NCI-H2196 treated with DMSO at 0.1 percent for 48 hours (cell line): ENCODE measurements at regions not wholly inside any gene's neighbourhood (a gene's known extent, or its start where the extent isn't known, plus 50 kb on each side); places are given as distances from the start of the nearest gene placed in this dataset.

Source experiments
- DNase-seq: peaks from one replicate; lab custom pipeline; 2025; ENCODE audit not compliant: unreplicated experiment; lab: John Stamatoyannopoulos, UW

DNA sequence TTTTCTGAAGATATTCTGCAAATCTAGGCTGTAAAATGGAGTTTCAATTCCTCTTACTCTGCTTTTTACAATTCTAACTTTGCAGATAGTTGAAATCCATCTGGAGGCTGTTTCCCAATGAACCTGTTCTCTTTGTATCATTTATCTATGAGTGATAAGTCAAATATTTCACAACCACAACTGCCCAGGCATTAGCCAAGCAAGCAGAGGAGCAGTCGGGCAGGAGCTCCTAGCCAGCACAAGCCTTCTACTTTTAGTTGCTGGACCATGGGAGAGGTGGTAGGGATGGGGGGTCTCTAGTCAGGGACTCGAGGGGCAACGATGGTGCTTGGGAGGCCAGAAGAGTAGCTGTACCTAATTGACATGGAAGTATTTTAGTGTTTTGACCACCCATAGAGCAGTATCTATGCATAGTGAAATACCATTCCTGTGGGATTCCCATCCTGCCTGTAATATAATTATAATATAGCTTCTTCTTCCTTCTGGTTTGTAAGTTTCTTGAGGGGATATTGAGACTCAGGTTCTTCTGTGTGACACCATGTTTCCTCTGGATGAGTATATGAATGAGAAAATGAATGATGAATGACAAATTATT, 353.5 kb upstream of the IL12A start:
- DNase-seq: no peak

DNA sequence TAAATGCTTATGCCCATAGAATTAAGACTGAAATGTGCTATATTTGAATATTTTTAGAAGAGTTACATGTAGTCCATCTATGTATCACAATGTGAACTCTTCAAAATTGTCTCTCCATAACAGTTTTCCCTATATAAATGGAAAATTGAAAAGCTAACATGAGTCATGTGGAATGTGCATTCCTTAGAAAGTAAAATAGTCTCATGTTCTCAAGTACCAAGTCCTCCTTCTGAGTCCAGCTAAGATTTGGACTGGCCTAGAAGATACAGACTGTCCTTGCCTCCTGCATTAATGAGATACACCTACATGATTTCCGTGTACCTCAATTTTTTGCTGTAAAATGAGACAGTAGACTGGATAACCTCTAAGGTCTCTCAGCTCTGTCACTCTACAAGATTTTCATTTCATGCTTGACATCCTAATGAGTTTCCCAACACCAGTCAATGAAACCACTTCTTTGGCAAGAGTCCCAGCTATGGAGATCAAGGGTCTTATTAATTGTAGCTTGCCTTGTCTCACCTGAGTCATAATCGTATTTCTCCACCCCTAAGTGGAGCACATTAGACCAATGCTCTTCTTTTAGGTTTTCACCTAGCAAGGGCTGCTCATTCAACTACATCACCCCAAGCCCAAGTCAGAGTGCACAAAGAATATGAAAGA, 350.6 kb upstream of the IL12A start:
- DNase-seq: no peak

DNA sequence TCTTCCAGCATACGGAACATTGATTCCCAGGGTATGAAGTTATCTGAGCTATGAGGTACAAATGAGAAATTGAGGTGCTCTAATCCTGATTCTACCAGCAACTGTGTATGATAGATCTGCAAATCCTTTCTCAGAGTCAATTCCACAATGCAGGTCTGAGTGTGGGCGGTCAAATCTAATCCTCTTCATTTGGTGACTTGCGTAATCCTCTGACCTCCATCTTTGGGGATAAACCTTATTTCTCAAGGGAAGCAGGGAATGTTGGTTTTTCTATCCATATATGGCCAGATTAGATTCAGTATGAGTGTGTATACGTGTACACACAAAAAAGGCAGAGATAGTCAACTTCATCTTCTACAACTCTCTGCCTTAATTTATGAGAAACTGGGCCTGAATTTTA, 348.4 kb upstream of the IL12A start:
- DNase-seq: no peak

DNA sequence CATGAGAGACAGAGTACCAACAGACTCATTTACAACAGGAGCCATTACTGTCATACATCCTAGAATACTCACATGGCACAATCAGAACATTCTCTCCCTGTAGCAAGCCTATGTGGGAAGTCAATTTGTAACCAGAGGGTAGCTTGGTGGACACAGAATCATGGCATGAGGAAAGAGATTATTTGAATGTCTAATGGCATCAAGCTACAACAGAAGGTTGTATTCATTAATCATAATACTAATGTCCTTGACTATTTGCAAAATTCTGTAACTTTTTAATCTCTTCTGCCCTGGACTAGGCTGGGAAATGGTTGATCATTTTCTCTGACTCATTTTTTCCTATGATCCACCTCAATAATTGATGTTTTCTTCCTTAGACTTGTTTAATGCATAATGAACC, 345.2 kb upstream of the IL12A start:
- no peak for DNase-seq

DNA sequence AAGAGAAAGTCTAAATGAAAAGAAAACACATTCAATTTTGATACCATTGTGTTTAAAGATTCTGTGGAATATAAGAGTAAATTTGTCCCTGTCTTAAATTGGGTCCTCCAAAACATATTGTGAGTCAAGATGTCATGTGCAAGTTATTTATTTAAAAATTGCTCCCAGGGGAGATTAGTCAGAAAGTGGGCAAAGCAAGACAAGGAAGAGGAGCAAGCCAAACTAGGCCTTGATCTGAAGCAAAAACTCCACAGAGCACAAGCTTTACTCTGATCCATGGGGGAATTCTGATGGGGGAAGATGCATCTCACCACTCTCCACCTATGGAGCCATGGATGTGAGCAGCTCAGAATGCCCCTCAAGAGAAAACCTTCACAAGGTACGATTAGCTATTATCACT, 342.8 kb upstream of the IL12A start:
- no peak for DNase-seq

DNA sequence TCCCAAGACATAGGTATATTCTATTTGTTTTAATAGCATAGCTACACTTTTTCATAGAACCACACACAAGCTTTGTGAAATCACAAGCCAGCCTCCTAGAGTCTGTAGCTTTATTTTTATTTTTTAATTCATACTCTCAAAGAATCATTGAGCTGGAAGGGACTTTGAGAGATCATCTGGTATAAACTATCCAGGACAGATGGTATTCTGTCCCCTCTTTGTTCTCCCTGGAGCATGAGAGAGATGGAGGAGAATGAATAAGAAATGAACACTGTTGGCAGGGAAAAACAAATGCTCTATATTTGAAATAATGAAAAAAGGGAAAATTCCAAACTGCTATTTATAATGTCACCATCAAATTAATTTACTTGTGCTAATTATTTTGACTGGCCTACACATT, 338.7 kb upstream of the IL12A start:
- DNase-seq: no peak

DNA sequence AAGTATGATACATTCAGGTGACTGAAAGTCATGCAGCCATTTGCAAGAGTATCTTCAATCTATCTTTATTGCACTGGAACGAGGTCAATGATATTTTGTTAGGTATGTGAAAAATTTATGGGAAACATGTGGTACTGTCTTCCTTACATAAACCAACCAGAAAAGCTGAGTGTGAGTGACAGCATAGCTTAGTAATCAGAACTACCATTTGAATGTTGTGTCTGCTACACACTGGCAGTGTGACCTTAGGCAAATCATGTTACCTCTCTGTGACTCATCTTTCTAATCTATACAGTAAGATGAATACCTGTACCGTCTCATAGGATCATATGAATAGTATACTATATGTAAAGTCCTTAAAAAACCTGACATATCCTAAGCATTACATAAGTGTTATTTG, 337.9 kb upstream of the IL12A start:
- no peak for DNase-seq

DNA sequence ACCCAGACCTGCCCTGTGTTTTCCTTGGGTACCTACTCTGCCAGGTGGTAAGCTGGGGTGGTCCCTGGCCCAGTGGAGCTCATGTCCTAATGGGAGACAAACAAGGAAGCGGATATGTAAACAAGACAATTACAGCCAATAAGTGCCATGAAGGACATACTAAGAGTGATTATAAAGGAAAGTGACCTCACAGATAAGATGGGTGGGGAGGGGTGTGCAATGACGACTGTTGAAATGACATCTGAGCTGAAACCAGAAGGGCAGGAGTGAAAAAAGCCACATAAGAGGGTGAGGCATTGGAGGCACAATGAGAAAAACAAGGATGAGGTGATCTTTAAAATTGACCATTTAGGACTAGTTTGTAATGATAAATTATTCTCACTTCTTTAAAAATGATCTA, 336.2 kb upstream of the IL12A start:
- no peak for DNase-seq

DNA sequence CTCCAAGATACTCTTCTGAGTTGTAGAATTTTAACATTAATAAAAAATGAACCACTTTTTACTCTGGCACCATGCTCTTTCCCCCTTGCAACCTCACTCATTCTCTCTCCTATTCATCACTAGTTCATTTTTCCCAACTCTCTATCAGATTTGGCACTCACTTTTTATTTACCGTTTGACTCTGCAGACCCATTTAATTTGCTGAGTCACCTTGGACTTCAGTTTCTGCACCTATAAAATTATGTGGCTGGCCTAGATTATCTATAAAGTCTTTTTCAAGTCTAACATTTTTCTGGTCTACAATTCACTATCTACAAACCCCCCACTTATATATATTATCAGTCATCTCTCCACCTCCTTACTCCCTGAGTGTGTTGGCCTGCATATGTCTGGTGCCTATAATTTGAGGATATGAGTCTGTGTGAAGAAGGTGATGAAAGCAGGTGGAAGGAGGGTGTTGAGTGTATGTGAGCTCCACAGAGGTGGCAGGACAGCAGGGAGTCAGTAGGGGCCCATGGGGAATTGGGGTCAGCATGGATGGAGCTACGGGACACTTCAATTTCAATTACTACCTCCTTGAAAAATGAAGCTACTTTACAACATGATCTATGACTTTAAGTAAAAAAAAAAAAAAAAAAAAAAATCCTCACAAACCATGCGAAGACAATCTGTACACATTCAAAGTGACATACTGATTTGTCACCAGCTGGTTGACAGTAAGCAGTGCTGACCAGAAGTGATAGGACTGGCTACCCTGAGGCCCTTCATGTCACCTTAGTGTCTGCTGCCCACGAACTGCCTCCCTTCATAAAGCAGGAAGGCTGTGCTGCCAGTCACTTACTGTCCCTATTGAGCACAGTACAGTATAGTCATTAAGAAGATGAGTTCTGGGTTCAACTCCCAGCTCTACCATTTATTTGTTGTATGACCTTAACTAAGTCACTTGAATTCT, 334.2 kb upstream of the IL12A start:
- DNase-seq: no peak

DNA sequence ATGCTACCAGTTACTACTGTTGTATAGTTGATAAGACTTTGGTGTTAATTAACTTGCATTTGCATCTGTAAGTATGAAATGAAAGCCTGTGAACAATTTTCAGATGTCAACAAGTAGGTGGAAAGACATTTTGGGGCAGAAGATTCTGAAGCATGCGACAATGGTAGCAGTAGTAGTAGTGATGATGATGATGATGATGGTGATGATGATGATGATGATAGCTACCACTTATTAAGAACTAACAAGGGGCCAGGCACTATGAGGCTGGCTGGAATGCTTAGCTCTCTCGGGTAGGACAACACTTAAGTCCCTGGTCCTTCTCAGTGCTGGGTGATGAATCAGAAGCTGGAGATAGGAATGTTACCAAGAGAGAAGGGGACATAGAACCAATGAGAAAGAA, 333.4 kb upstream of the IL12A start:
- DNase-seq: no peak

DNA sequence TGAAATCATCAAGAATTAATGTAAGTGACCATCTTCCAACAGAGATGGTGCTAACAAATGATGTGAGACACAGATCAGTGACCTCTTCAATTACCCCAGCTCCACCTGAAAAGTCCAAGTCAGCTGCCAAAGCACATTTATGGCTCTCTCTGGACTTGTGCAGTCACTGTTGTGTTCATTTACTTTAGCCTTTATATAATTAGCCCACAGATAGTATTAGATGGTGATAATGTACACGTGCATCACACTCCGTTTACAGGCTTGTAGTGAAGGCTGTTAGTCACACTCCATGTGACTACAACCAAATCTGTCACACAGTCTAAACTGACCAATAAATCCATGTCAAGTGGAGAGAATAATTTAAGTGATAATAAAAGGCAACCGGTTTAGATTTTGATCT, 331.5 kb upstream of the IL12A start:
- no peak for DNase-seq

DNA sequence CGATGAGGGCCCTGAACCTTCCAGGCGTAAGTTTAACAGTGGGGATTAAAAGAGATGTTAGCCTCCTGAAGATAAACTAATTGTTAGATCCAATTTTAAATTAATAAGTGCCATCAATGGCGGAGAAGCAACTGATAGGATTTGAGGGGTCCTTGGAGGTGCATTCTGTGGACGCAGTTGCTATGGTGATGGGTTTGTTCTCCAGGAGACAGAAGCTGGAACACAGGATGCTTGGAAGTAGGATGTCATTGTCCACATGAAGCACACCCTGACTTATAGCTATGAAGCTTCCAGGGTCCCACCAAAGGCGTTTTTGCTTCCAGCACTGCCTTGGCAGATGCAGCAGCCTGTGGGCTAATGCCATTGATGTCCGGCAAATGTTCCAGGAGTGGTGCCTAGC, 331.0 kb upstream of the IL12A start:
- no peak for DNase-seq

DNA sequence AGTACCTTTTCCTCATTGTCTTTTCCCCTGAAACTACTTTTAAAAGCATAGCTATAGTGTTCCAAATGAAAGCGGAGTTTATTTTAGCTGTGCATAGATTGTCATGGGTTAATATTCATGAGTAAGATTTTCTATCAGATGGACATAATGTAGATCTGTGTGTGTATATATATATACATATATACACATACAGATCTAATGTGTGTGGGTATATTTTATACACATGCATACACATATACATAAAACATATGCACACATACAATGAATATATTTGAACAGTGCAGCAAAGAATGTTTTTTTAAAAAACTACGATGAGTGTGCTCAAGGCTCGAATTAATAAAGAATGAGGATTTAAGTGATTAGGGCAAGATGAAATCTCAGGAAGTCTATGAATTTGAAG, 328.3 kb upstream of the IL12A start:
- no peak for DNase-seq

DNA sequence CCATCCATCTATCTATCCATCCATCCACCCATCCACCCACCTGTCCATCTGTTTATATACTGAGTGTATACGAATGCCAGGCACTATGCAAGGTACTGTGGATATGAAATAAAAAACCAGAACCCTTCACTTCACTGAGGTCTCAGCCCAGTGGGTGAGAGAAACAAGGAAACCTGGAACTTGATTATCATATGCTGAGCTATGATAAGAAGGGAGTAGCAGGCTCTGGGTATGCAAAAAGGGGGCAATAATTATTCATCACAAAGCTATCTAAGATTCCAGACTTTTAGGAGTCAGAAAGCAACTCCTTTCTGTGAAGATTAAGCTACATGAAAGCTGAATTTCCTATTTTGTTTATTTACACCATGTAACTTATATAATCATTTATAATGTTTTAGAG, 327.7 kb upstream of the IL12A start:
- no peak for DNase-seq

DNA sequence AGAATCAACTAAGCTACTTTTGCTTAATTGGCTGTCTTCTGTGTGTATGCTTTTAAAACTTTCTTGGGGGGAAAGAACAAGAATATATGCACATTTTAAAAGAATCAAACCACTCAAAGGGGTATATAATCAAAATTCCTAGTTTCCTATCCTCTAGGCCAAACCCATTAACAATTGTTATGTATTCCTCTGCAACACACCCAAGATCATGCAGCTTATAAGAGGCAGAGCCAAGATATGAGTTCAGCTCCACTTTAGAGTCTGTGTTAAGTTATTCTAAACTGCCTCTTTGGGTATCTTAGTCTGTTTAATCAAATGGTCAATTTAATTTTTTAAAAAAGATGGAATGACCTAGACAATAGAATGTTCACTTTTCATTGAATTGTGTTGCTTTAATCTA, 326.1 kb upstream of the IL12A start:
- DNase-seq: no peak

DNA sequence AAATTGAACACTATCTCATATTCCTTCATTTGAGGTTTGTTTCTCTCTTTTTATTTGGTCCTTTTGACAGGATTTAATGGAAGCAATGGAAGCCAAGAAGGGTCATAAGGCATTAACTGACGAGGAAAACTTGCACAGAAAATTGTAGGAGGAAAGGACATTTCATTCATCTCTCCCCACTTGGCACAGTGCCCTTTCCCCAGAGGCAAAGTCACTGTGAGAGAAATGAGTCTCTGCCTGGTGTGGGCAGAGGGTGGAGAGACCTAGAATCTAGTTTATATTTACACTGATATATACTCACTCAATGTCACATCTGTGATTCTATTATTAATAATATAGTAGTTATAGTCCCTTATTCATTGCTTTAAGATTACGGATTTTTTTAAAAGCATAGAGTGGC, 324.6 kb upstream of the IL12A start:
- no peak for DNase-seq

DNA sequence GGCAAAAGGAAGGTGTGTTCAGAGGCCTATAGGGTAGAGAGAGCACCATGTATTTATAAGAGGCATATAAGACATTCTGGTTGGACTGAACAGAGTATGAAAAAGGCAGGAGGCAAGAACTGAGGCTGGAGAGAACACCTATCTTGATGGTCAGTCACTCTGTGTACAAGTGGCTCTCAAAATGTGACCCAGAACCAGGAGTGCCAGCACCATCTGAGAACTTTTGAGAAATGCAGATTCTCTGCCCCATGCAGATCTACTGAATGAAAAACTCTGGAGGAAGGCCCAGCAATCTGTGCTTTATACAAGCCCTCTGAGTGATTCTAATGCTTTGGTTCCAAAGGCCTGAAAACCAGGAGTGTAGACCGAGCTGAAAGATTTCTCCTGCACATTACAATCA, 324.0 kb upstream of the IL12A start:
- no peak for DNase-seq

DNA sequence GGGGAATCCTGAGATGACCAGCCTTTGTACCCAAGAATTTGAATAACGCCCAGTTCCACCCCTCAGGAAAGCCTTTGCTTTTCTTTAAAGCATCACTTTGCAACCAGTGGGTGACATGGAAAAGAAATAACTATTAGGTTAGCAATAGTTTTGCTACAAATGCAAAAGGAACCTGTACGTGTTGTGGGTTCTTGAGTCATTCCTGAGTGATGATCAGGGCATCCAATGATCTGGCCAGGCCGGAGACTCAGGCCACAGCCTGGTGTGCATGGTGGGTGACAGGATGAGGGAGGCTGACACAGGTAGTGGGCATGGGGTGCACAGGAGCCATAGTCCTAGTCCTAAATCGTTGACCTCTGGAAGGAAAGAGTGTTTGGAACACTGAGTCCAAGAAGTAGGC, 321.4 kb upstream of the IL12A start:
- no peak for DNase-seq

DNA sequence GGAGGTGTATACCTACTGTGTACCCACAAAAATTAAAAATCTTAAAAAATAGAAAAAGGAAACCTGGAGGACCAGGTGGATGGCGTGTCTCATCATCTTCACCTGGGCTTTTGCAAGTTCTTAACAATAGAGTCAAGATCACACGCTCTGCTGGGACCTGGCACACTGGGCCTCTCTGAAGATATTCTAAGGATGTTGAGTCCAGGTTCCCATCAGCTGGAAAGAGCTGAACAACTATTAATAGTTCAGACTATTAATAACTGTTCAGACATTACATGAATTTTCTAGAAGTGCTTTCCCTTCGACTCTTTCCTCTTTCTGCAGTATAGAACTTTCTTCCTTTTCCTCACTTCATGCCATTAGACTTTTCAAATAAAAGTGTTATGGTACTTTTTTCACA, 320.2 kb upstream of the IL12A start:
- no peak for DNase-seq

DNA sequence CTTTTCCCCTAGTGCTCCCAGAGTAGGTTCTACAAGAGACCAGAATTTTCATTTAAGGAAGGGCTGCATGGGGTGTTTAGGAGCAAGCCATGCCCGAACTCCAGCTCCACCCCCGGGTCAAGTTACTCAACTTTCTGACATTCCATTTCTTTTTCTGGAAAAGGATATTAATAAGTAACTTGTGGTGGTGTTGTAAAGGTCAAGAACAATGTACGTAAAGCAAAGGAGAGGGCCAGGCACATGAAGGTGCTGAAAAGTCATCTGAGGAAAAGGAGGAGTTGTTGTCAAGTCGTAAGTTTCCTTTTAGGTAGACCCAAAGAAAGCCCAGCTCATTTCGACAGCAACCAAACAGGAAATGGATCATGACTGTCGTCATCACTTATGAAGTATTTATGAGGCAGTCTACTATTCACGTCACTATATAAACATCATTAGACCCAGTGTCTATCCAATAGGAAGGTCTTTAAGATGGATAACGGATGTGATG, 319.6 kb upstream of the IL12A start:
- no peak for DNase-seq

DNA sequence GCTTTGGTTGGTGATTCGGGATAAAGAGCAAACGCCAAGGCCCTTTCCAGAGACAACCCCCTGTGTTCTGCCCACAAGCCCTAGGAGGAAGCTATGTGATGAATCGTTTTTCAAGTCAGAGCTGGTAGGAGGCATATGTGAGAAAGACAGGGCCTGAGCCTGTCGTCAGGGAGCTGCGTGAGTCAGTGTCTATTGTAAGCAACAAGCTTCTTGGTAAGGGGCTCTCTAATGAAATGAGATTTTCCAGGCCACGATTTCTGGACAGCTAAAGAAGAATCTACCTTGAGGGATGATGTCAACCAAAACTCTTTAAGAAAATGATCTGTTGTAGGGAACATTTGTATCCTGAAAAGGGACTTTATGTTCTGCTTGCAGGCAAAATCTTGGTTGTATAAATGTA, 318.9 kb upstream of the IL12A start:
- no peak for DNase-seq
